ENCODE measurements at regions not wholly inside any gene's neighbourhood (a gene's known extent, or its start where the extent isn't known, plus 50 kb on each side); places are given as distances from the start of the nearest gene placed in this dataset.

DNA sequence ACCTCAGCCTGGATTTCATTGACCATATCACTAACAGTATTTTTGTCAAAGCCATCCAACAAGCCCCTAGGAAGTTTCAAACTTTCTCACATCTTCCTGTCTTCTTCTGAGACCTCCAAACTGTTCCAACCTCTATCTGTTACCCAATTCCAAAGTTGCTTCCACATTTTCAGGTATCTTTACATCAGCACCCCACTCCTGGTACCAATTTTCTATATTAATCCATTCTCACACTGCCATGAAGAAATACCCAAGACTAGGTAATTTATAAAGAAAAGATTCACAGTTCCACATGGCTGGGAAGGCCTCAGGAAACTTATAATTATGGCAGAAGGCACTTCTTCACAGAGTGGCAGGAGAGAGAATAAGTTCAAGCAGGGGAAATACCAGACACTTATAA is 571.9 kb upstream of the PHF14 start:
- H3K27ac ChIP-seq: no peak overlapping the region
- no peak for DNase-seq
- no peak for TF ChIP-seq CTCF (IDR thresholded peaks at IDR 0.05)

GRCh38 chr7:10412422-10413019 is 561.2 kb upstream of the PHF14 start:
- intact Hi-C loops (cut with DNase I): no loop called here
- no peaks in the 10 kb centered on the region for H3K36me3 ChIP-seq
- ATAC-seq (peak; percentile 74), DNase-seq (peak in 2 of 4 donors; percentile 35 to 57)
- H3K4me1 ChIP-seq: no peaks in the 10 kb centered on the region
- H3K27me3 ChIP-seq: no peaks in the 10 kb centered on the region
- no peak overlapping the region for H3K4me3 ChIP-seq
- H3K27ac ChIP-seq: no peak overlapping the region
- TF ChIP-seq CTCF (IDR thresholded peaks at IDR 0.05): peak; percentile 60 to 63
- no peaks in the 10 kb centered on the region for H3K9me3 ChIP-seq

More for the DNA sequence above, 571.9 kb upstream of the PHF14 start:
- no peak for ATAC-seq
- no peaks in the 10 kb centered on the region for H3K36me3 ChIP-seq
- H3K9me3 ChIP-seq: peaks cover 0 to 30% of the 10 kb centered on the region in 2 donors
- intact Hi-C loops (cut with DNase I): no loop called here
- no peaks in the 10 kb centered on the region for H3K4me1 ChIP-seq
- H3K27me3 ChIP-seq: no peaks in the 10 kb centered on the region
- H3K4me3 ChIP-seq: no peak overlapping the region

DNA sequence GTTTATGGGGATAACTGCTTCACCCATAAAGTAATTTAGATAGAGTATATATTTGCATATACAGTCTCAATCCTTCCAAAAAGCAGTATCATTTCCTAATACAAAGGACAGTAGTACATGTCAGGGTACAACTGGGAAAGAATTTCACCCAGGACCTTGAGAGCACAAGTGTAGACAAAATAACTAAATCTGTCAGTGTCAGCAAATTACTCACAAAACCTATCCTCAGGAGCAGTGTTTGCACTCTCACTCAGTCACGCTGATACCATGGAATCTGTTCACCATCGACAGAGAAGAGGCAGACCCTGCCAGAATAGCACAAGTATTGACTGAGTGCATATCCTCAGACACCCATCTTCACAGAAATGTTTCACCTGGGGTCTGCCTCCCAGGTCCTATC is 554.7 kb upstream of the PHF14 start:
- Histone ChIP-seq H3K4me1 (no peaks in the 10 kb centered on the region), H3K27ac (no peak overlapping the region), H3K4me3 (no peak overlapping the region), H3K9me3 (no peaks in the 10 kb centered on the region), H3K36me3 (no peaks in the 10 kb centered on the region), H3K27me3 (no peaks in the 10 kb centered on the region)
- ATAC-seq (no peak), DNase-seq (no peak)
- intact Hi-C loops (cut with DNase I): no loop called here
- TF ChIP-seq CTCF (IDR thresholded peaks at IDR 0.05): no peak

DNA sequence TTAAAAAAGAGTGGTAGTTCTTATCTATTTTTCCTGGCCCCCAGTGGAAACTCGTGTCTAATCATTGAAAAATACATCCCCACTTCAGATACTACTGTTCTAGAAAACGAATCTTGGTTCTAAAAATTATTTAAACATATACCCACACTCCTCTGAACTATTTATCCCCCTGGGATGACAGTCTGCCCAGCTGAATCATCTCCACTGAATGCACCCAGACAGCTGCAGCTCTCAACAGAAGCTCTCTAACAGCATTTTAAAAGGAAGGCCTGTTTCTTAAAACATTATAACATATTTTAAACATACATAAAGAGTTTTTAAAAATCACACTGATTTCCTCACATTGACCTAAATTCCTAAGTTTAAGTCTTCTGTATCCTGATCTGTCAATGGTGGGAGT is 544.6 kb upstream of the PHF14 start:
- intact Hi-C loops (cut with DNase I): no loop called here
- Histone ChIP-seq H3K27ac (no peak overlapping the region), H3K27me3 (no peaks in the 10 kb centered on the region), H3K4me3 (no peak overlapping the region), H3K4me1 (no peaks in the 10 kb centered on the region), H3K9me3 (no peaks in the 10 kb centered on the region), H3K36me3 (no peaks in the 10 kb centered on the region)
- TF ChIP-seq CTCF (IDR thresholded peaks at IDR 0.05): no peak
- DNase-seq (no peak), ATAC-seq (no peak)

DNA sequence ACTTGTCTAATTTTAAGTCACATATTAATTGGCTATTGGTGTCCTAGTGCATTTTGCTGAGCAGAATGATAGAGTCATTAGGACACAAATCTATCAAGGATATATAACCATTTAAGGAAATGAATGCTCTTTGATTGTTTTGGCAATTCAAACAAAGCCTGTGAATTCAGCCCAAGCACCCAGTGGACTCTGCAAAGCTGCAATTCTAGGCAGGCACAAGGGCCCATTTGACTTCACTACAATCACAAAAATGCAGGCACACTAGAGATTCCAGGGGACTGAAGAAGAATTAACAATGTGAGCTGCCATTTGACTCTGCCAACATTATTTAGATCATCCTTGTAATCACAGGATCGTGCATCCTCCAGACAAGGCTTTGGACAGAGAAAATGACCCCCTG is 544.2 kb upstream of the PHF14 start:
- Histone ChIP-seq H3K27me3 (no peaks in the 10 kb centered on the region), H3K4me1 (no peaks in the 10 kb centered on the region), H3K9me3 (no peaks in the 10 kb centered on the region), H3K27ac (no peak overlapping the region), H3K36me3 (no peaks in the 10 kb centered on the region), H3K4me3 (no peak overlapping the region)
- intact Hi-C loops (cut with DNase I): no loop called here
- DNase-seq: no peak
- no peak for TF ChIP-seq CTCF (IDR thresholded peaks at IDR 0.05)
- no peak for ATAC-seq

All from left lung (tissue), 4 donors.